ENCODE measurements at regions not wholly inside any gene's neighbourhood (a gene's known extent, or its start where the extent isn't known, plus 50 kb on each side); places are given as distances from the start of the nearest gene placed in this dataset.
"Not testable (repeated sequence)": the region's sequence is repeated elsewhere in the genome, so short reads cannot be mapped to it uniquely, and the experiment has no call there.

DNA sequence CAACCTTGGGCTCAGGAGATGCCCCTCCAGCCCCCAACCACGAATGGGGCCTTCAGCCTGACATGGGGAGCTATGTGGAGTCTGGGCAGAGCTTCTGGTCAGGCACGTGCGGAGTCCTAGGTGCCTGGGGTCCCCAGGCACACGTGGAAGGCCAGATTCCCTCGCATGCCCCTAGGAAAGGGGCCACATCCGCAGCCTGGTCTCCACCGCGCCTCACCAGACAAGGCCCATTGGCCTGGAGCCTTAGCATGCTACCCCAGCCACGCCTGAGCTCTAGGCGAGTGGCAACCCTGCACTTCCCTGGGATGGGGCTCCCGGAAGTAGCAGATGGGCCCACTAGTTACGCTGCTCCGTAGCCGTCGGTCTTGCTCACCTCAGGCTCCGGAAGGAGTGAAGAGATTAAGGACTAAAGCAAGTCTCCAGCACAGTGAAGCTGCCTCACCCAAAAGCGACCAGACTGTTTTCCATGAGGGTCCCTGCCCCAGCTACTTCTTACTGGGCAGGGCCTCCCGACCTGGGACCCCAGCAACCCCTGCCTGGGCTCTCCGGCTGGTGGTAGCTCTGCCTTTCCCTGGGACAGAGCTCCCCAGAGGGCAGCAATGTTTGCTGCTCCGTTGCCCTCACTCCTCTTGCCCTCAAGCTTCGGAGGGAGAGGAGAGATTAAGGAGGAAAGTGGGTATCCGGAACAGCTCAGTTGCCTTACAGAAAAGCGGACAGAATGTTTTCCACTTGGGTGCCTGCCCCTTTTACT, 93.2 kb upstream of the IMPG1 start:
- Histone ChIP-seq H3K4me3 (ENCODE audit: low read length) (no peak overlapping the region), H3K9me3 (ENCODE audit: low read length) (no peaks in the 10 kb centered on the region), H3K27ac (ENCODE audit: low read length) (no peak overlapping the region), H2AFZ (ENCODE audit: low read depth, low read length) (no peak overlapping the region), H3K27me3 (ENCODE audit: insufficient read depth, low read depth, low read length) (no peaks in the 10 kb centered on the region), H3K79me2 (replicated peaks; ENCODE audit: insufficient read depth, low read length) (no peaks in the 10 kb centered on the region), H3K36me3 (ENCODE audit: insufficient read depth, low read length) (no peaks in the 10 kb centered on the region), H3K9ac (ENCODE audit: low read length) (no peak overlapping the region), H3K9me2 (ENCODE audit: insufficient read depth, low read length) (no peaks in the 10 kb centered on the region), H3K4me2 (ENCODE audit: low read length) (no peak overlapping the region), H4K20me1 (ENCODE audit: insufficient read depth) (no peaks in the 10 kb centered on the region), H3F3A (ENCODE audit: insufficient read depth, low read length, poor library complexity, severe bottlenecking) (no peaks in the 10 kb centered on the region)
- no peak for TF ChIP-seq MXI1 (conservative IDR thresholded peaks at IDR 0.05; ENCODE audit: poor library complexity, severe bottlenecking)
- TF ChIP-seq TAF1 (IDR thresholded peaks at IDR 0.05; ENCODE audit: low read depth), result no peak
- TF ChIP-seq, protein P1, sequence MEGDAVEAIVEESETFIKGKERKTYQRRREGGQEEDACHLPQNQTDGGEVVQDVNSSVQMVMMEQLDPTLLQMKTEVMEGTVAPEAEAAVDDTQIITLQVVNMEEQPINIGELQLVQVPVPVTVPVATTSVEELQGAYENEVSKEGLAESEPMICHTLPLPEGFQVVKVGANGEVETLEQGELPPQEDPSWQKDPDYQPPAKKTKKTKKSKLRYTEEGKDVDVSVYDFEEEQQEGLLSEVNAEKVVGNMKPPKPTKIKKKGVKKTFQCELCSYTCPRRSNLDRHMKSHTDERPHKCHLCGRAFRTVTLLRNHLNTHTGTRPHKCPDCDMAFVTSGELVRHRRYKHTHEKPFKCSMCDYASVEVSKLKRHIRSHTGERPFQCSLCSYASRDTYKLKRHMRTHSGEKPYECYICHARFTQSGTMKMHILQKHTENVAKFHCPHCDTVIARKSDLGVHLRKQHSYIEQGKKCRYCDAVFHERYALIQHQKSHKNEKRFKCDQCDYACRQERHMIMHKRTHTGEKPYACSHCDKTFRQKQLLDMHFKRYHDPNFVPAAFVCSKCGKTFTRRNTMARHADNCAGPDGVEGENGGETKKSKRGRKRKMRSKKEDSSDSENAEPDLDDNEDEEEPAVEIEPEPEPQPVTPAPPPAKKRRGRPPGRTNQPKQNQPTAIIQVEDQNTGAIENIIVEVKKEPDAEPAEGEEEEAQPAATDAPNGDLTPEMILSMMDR (IDR thresholded peaks at IDR 0.05; ENCODE audit: poor library complexity, severe bottlenecking), result no peak
- no peak for TF ChIP-seq RAD21 (conservative IDR thresholded peaks at IDR 0.05)
- no peak for TF ChIP-seq SMC3 (conservative IDR thresholded peaks at IDR 0.05; ENCODE audit: poor library complexity)
- TF ChIP-seq EP300 (conservative IDR thresholded peaks at IDR 0.05; ENCODE audit: poor library complexity, severe bottlenecking), result no peak
- TF ChIP-seq POLR2AphosphoS5 (IDR thresholded peaks at IDR 0.05), result no peak
- no peak for TF ChIP-seq EZH2 (IDR thresholded peaks at IDR 0.05; ENCODE audit: borderline replicate concordance, insufficient read depth, low read length, poor library complexity, severe bottlenecking)
- TF ChIP-seq, protein P2, sequence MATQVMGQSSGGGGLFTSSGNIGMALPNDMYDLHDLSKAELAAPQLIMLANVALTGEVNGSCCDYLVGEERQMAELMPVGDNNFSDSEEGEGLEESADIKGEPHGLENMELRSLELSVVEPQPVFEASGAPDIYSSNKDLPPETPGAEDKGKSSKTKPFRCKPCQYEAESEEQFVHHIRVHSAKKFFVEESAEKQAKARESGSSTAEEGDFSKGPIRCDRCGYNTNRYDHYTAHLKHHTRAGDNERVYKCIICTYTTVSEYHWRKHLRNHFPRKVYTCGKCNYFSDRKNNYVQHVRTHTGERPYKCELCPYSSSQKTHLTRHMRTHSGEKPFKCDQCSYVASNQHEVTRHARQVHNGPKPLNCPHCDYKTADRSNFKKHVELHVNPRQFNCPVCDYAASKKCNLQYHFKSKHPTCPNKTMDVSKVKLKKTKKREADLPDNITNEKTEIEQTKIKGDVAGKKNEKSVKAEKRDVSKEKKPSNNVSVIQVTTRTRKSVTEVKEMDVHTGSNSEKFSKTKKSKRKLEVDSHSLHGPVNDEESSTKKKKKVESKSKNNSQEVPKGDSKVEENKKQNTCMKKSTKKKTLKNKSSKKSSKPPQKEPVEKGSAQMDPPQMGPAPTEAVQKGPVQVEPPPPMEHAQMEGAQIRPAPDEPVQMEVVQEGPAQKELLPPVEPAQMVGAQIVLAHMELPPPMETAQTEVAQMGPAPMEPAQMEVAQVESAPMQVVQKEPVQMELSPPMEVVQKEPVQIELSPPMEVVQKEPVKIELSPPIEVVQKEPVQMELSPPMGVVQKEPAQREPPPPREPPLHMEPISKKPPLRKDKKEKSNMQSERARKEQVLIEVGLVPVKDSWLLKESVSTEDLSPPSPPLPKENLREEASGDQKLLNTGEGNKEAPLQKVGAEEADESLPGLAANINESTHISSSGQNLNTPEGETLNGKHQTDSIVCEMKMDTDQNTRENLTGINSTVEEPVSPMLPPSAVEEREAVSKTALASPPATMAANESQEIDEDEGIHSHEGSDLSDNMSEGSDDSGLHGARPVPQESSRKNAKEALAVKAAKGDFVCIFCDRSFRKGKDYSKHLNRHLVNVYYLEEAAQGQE (IDR thresholded peaks at IDR 0.05; ENCODE audit: borderline replicate concordance), result no peak

DNA sequence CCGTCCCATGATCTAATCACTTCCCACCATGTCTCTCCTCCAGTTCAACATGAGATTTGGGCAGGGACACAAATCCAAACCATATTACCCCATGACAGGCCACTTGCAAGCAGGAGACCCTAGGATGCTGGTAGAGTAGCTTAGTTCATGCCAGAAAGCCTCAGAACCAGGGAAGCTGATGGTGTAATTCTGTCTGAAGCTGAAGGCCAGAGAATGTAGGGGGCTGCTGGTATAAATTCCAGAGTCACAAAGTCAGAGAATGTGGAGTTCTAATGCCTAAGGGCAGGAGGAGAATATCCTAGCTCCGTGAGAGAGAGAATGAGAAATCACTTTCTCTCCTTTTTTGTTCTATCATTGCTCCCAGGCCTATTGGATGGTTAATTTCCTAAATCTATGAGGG, 90.3 kb upstream of the IMPG1 start:
- H4K20me1 ChIP-seq (ENCODE audit: insufficient read depth), result no peaks in the 10 kb centered on the region
- no peaks in the 10 kb centered on the region for H3K9me2 ChIP-seq (ENCODE audit: insufficient read depth, low read length)
- H3K9ac ChIP-seq (ENCODE audit: low read length), result no peak overlapping the region
- no peaks in the 10 kb centered on the region for H3K27me3 ChIP-seq (ENCODE audit: insufficient read depth, low read depth, low read length)
- no peak overlapping the region for H3K27ac ChIP-seq (ENCODE audit: low read length)
- H3F3A ChIP-seq (ENCODE audit: insufficient read depth, low read length, poor library complexity, severe bottlenecking), result no peaks in the 10 kb centered on the region
- no peak overlapping the region for H2AFZ ChIP-seq (ENCODE audit: low read depth, low read length)
- no peak overlapping the region for H3K4me3 ChIP-seq (ENCODE audit: low read length)
- H3K9me3 ChIP-seq (ENCODE audit: low read length), result no peaks in the 10 kb centered on the region
- no peak overlapping the region for H3K4me2 ChIP-seq (ENCODE audit: low read length)
- no peaks in the 10 kb centered on the region for H3K79me2 ChIP-seq (replicated peaks; ENCODE audit: insufficient read depth, low read length)
- TF ChIP-seq EP300 (conservative IDR thresholded peaks at IDR 0.05; ENCODE audit: poor library complexity, severe bottlenecking) (no peak), POLR2AphosphoS5 (IDR thresholded peaks at IDR 0.05) (no peak), SMC3 (conservative IDR thresholded peaks at IDR 0.05; ENCODE audit: poor library complexity) (no peak), RAD21 (conservative IDR thresholded peaks at IDR 0.05) (no peak), MXI1 (conservative IDR thresholded peaks at IDR 0.05; ENCODE audit: poor library complexity, severe bottlenecking) (no peak), TAF1 (IDR thresholded peaks at IDR 0.05; ENCODE audit: low read depth) (no peak), EZH2 (IDR thresholded peaks at IDR 0.05; ENCODE audit: borderline replicate concordance, insufficient read depth, low read length, poor library complexity, severe bottlenecking) (no peak)
- TF ChIP-seq, protein P2 (IDR thresholded peaks at IDR 0.05; ENCODE audit: borderline replicate concordance), result no peak
- TF ChIP-seq, protein P1 (IDR thresholded peaks at IDR 0.05; ENCODE audit: poor library complexity, severe bottlenecking), result no peak
- no peaks in the 10 kb centered on the region for H3K36me3 ChIP-seq (ENCODE audit: insufficient read depth, low read length)

DNA sequence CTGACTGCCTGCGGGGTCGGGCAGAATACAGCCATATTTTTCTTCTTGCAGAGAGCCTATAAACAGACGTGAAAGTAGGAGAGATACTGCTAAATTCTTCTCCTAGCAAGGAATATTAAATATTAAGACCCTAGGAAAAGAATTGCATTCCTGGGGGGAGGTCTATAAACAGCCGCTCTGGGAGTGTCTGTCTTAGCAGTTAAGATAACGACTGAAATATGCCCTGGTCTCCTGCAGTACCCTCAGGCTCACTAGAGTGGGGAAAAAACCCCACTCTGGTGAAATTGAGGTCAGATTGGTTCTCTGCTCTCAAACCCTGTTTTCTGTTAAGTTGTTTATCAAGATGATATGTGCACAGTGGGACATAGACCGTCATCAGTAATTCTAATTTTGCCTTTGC, 85.3 kb upstream of the IMPG1 start:
- H4K20me1 ChIP-seq (ENCODE audit: insufficient read depth); H3K9ac ChIP-seq (ENCODE audit: low read length); H3K36me3 ChIP-seq (ENCODE audit: insufficient read depth, low read length); H3K27ac ChIP-seq (ENCODE audit: low read length); H3K9me2 ChIP-seq (ENCODE audit: insufficient read depth, low read length); H3K4me3 ChIP-seq (ENCODE audit: low read length); H3K4me2 ChIP-seq (ENCODE audit: low read length); H3K27me3 ChIP-seq (ENCODE audit: insufficient read depth, low read depth, low read length); H3F3A ChIP-seq (ENCODE audit: insufficient read depth, low read length, poor library complexity, severe bottlenecking); H3K79me2 ChIP-seq (replicated peaks; ENCODE audit: insufficient read depth, low read length); H3K9me3 ChIP-seq (ENCODE audit: low read length); H2AFZ ChIP-seq (ENCODE audit: low read depth, low read length): not testable (repeated sequence)
